ENCODE measurements at regions not wholly inside any gene's neighbourhood (a gene's known extent, or its start where the extent isn't known, plus 50 kb on each side); places are given as distances from the start of the nearest gene placed in this dataset.

GRCh38 chr6:71393981-71394432 is 105.4 kb downstream of the OGFRL1 start:
- no peak for TF ChIP-seq CTCF (IDR thresholded peaks at IDR 0.05; ENCODE audit: insufficient read depth, low read length, poor library complexity, severe bottlenecking)
- Histone ChIP-seq H3K4me3 (ENCODE audit: low read depth, low read length) (no peak overlapping the region), H3K36me3 (ENCODE audit: control insufficient read depth, insufficient read depth, low read length) (no peaks in the 10 kb centered on the region), H3K27me3 (ENCODE audit: control insufficient read depth, insufficient read depth, low read length) (no peaks in the 10 kb centered on the region)
- DNase-seq (ENCODE audit: low read depth): no peak

- no peaks in the 10 kb centered on the region for H3K36me3 ChIP-seq (ENCODE audit: control insufficient read depth, insufficient read depth, low read length)
- TF ChIP-seq CTCF (IDR thresholded peaks at IDR 0.05; ENCODE audit: insufficient read depth, low read length, poor library complexity, severe bottlenecking): no peak
- DNase-seq (ENCODE audit: low read depth): no peak
Measured at GRCh38 chr6:71394926-71395325, 106.3 kb downstream of the OGFRL1 start.

GRCh38 chr6:71395731-71396409 is 107.3 kb downstream of the OGFRL1 start:
- DNase-seq (ENCODE audit: low read depth): no peak
- no peak for TF ChIP-seq CTCF (IDR thresholded peaks at IDR 0.05; ENCODE audit: insufficient read depth, low read length, poor library complexity, severe bottlenecking)

More at GRCh38 chr6:71394926-71395325, 106.3 kb downstream of the OGFRL1 start:
- no peaks in the 10 kb centered on the region for H3K27me3 ChIP-seq (ENCODE audit: control insufficient read depth, insufficient read depth, low read length)
- no peak overlapping the region for H3K4me3 ChIP-seq (ENCODE audit: low read depth, low read length)

GRCh38 chr6:71396410-71396801 is 107.8 kb downstream of the OGFRL1 start:
- no peak for DNase-seq (ENCODE audit: low read depth)
- TF ChIP-seq CTCF (IDR thresholded peaks at IDR 0.05; ENCODE audit: insufficient read depth, low read length, poor library complexity, severe bottlenecking): no peak
- H3K36me3 ChIP-seq (ENCODE audit: control insufficient read depth, insufficient read depth, low read length): no peaks in the 10 kb centered on the region
- H3K4me3 ChIP-seq (ENCODE audit: low read depth, low read length): no peak overlapping the region
- no peaks in the 10 kb centered on the region for H3K27me3 ChIP-seq (ENCODE audit: control insufficient read depth, insufficient read depth, low read length)

More at GRCh38 chr6:71395731-71396409, 107.3 kb downstream of the OGFRL1 start:
- H3K4me3 ChIP-seq (ENCODE audit: low read depth, low read length): no peak overlapping the region
- H3K27me3 ChIP-seq (ENCODE audit: control insufficient read depth, insufficient read depth, low read length): no peaks in the 10 kb centered on the region
- no peaks in the 10 kb centered on the region for H3K36me3 ChIP-seq (ENCODE audit: control insufficient read depth, insufficient read depth, low read length)

GRCh38 chr6:71399279-71399678 is 110.7 kb downstream of the OGFRL1 start:
- Histone ChIP-seq H3K36me3 (ENCODE audit: control insufficient read depth, insufficient read depth, low read length) (no peaks in the 10 kb centered on the region), H3K27me3 (ENCODE audit: control insufficient read depth, insufficient read depth, low read length) (no peaks in the 10 kb centered on the region), H3K4me3 (ENCODE audit: low read depth, low read length) (no peak overlapping the region)
- TF ChIP-seq CTCF (IDR thresholded peaks at IDR 0.05; ENCODE audit: insufficient read depth, low read length, poor library complexity, severe bottlenecking): no peak
- DNase-seq (ENCODE audit: low read depth): no peak

- no peaks in the 10 kb centered on the region for H3K36me3 ChIP-seq (ENCODE audit: control insufficient read depth, insufficient read depth, low read length)
- H3K27me3 ChIP-seq (ENCODE audit: control insufficient read depth, insufficient read depth, low read length): no peaks in the 10 kb centered on the region
- TF ChIP-seq CTCF (IDR thresholded peaks at IDR 0.05; ENCODE audit: insufficient read depth, low read length, poor library complexity, severe bottlenecking): no peak
- H3K4me3 ChIP-seq (ENCODE audit: low read depth, low read length): no peak overlapping the region
- DNase-seq (ENCODE audit: low read depth): no peak
Measured at GRCh38 chr6:71400852-71401251, 112.2 kb downstream of the OGFRL1 start.
